Esophagus squamous epithelium (tissue), 5 donors: ENCODE measurements at regions not wholly inside any gene's neighbourhood (a gene's known extent, or its start where the extent isn't known, plus 50 kb on each side); places are given as distances from the start of the nearest gene placed in this dataset.

ENCODE experiments used
- DNase-seq: peaks from one replicate; lab custom pipeline; 2025; lab: John Stamatoyannopoulos, UW
- H3K27ac ChIP-seq, 4 donors: fragments of 200-600 bp; sonication (generic); one replicate each; pipeline ENCODE4 v1.5.1; 2016 to 2019; ENCODE audit warnings: mild to moderate bottlenecking in 1 of 4
- H3K27me3 ChIP-seq, 4 donors: fragments of 200-600 bp; sonication (generic); 1 replicate in 3 of 4; 2 replicates in 1 of 4; pipeline versions ENCODE4 v1.5.1 to v1.6.0; 2017 to 2021; ENCODE audit warnings: antibody characterized with exemption in 1 of 4
- H3K36me3 ChIP-seq, 3 donors: fragments of 200-600 bp; sonication (generic); one replicate each; pipeline ENCODE4 v1.5.1; 2016 to 2019
- H3K4me1 ChIP-seq, 3 donors: fragments of 200-600 bp; sonication (generic); one replicate each; pipeline ENCODE4 v1.5.1; 2017 to 2019
- H3K4me3 ChIP-seq, 4 donors: fragments of 200-600 bp; sonication (generic); 1 replicate in 3 of 4; 2 replicates in 1 of 4; pipeline ENCODE4 v1.5.1; 2016 to 2019; ENCODE audit warnings: mild to moderate bottlenecking in 2 of 4, moderate library complexity in 1 of 4
- H3K9me3 ChIP-seq, 3 donors: fragments of 200-600 bp; sonication (generic); one replicate each; pipeline ENCODE4 v1.5.1; 2016 to 2019
- POLR2A ChIP-seq, 4 donors: fragments of 450-650 bp; IDR thresholded peaks; one replicate each; pipeline ENCODE4 v1.6.1; 2017; ENCODE audit warnings: antibody characterized with exemption in 4 of 4, mild to moderate bottlenecking in 4 of 4, moderate library complexity in 3 of 4
- WGBS, 2 donors: methylation state at CpG; one replicate each; pipeline ENCODE4 v1.1.5; 2018; 5-methylcytosine and 5-hydroxymethylcytosine counted together
- intact Hi-C: fragments of 100-400 bp; cut with DNase I; formaldehyde crosslinking; loops from one replicate; pipeline ENCODE4 v1.15.0; 2022
- TF ChIP-seq, protein P1 (sequence below), 6 experiments: fragments of 450-650 bp in 4 of 6; fragments of 200-600 bp in 2 of 6; sonication (generic) in 2 of 6; IDR thresholded peaks; one replicate each; pipeline ENCODE4 v1.5.1; 2016 to 2019; ENCODE audit warnings: antibody characterized with exemption in 6 of 6, mild to moderate bottlenecking in 4 of 6, moderate library complexity in 4 of 6
- donor health status: DM: yes; HTN: yes; CAD: no.

DNA sequence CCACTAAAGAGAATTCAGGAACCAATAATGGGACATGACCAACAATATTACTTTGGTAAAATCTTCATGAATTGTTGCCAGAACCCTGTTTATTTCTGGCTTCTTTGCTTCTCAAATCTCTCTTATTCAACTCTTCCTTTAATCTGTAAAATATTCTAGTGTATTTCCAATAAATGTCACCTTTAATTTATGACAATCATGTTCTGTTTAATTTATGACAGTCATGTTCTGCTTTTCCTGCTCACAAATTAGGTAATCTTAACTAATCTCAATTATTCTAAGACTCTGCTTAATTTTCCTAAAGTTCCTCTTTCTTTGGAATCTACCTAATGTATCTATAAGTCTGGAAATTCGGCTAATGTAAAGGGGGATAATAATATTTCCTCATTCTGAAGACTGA is 847.6 kb upstream of the KLHL1 start:
- 40 to 68% methylated on average over 1 of the region's 1 CpG for WGBS, 2 donors
- TF ChIP-seq, protein P1, sequence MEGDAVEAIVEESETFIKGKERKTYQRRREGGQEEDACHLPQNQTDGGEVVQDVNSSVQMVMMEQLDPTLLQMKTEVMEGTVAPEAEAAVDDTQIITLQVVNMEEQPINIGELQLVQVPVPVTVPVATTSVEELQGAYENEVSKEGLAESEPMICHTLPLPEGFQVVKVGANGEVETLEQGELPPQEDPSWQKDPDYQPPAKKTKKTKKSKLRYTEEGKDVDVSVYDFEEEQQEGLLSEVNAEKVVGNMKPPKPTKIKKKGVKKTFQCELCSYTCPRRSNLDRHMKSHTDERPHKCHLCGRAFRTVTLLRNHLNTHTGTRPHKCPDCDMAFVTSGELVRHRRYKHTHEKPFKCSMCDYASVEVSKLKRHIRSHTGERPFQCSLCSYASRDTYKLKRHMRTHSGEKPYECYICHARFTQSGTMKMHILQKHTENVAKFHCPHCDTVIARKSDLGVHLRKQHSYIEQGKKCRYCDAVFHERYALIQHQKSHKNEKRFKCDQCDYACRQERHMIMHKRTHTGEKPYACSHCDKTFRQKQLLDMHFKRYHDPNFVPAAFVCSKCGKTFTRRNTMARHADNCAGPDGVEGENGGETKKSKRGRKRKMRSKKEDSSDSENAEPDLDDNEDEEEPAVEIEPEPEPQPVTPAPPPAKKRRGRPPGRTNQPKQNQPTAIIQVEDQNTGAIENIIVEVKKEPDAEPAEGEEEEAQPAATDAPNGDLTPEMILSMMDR (IDR thresholded peaks at IDR 0.05): no peak
- no peak for TF ChIP-seq POLR2A (IDR thresholded peaks at IDR 0.05)
- H3K4me1 ChIP-seq: no peaks in the 10 kb centered on the region
- H3K4me3 ChIP-seq: no peak overlapping the region
- DNase-seq: no peak
- no peak overlapping the region for H3K27ac ChIP-seq
- H3K9me3 ChIP-seq: peaks cover 0 to 4% (median 0%) of the 10 kb centered on the region in 3 donors
- no peaks in the 10 kb centered on the region for H3K27me3 ChIP-seq
- H3K36me3 ChIP-seq: no peaks in the 10 kb centered on the region
- intact Hi-C loops: no loop called here

DNA sequence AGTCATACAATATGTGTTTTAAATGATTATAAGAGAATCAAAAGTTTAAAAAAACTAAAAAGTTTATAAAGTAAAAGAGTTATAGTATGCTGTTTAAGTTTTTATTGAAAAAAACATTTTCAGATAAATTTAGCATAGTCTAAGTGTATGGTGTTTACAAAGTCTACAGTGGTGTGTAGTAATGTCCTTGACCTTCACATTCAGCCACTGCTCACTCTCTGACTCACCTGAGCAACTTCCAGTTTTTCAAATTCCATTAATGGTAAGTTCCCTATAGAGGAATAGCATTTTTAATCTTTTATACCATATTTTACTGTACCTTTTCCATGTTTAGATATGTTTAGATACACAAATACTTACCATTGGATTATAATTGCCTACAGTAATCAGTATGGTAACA is 842.4 kb upstream of the KLHL1 start:
- Histone ChIP-seq H3K27ac (no peak overlapping the region), H3K9me3 (peaks cover 0 to 4% (median 0%) of the 10 kb centered on the region in 3 donors), H3K4me3 (no peak overlapping the region), H3K27me3 (no peaks in the 10 kb centered on the region), H3K4me1 (no peaks in the 10 kb centered on the region), H3K36me3 (no peaks in the 10 kb centered on the region)
- intact Hi-C loops: no loop called here
- no peak for TF ChIP-seq POLR2A (IDR thresholded peaks at IDR 0.05)
- TF ChIP-seq, protein P1 (IDR thresholded peaks at IDR 0.05): no peak
- no peak for DNase-seq

DNA sequence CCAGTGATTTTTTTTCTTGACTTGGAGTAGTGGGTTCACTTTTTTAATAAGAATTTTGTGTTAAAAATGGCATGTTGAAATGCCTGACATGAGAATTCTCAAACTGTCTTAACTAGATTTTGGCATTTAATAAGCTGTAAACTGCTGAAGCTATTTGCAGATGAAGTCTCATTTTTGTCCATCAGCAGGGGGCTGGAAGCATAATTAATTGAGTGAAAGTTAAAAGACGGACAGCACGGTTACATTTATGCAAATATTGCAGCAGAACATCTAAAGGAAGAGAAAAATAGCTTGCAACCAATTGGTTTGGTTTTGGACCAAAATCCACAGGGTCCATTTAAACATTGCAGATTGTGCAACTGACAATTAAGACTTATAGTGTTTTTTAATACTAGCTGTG is 837.3 kb upstream of the KLHL1 start:
- Histone ChIP-seq H3K4me3 (no peak overlapping the region), H3K36me3 (no peaks in the 10 kb centered on the region), H3K27me3 (no peaks in the 10 kb centered on the region), H3K4me1 (no peaks in the 10 kb centered on the region), H3K27ac (no peak overlapping the region), H3K9me3 (no peaks in the 10 kb centered on the region)
- DNase-seq: no peak
- TF ChIP-seq, protein P1 (IDR thresholded peaks at IDR 0.05): no peak
- TF ChIP-seq POLR2A (IDR thresholded peaks at IDR 0.05): no peak
- intact Hi-C loops: no loop called here
- 86 to 90% methylated on average over 2 of the region's 2 CpGs for WGBS, 2 donors

DNA sequence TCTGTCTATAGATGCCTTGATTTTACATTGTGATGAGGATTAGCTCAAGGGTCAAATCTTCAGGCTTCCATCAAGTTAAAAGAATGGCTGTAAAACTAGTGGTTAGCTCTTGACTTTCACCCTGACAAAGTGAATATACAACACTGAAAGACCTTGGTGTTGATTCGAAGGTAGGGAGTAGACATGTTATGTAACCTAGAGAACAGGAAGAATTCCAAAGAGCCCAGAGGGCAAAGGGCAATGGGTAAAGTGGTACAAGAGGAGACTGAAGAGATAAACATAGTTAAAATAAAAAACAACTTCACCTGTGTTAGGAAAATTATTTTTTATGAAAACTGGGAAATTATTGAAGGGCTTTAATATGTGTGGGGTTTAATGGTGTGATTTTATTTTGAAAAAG is 833.2 kb upstream of the KLHL1 start:
- Histone ChIP-seq H3K4me3 (no peak overlapping the region), H3K9me3 (no peaks in the 10 kb centered on the region), H3K36me3 (no peaks in the 10 kb centered on the region), H3K27ac (no peak overlapping the region), H3K4me1 (no peaks in the 10 kb centered on the region), H3K27me3 (no peaks in the 10 kb centered on the region)
- no peak for DNase-seq
- intact Hi-C loops: no loop called here
- no peak for TF ChIP-seq POLR2A (IDR thresholded peaks at IDR 0.05)
- TF ChIP-seq, protein P1 (IDR thresholded peaks at IDR 0.05): no peak
- WGBS, 2 donors: 45 to 50% methylated on average over 1 of the region's 1 CpG

DNA sequence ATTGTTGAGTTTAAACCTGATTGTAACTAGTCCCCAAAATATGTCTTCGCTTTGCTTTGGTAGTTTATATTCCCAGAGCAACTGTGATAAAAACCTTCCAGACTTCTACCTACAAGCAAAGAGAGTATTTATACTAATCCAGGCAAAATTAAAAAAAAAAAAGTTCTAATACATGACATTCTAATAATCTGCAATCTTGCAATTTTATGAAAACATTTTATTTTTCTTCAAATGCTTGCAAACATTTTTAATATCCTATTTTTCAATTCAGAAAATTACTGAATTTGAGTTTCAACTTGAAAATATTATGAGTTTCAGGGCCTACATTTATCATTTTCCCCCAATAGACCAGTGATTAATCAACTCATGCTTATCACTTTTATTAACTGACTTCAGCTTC is 830.2 kb upstream of the KLHL1 start:
- Histone ChIP-seq H3K4me3 (no peak overlapping the region), H3K27me3 (no peaks in the 10 kb centered on the region), H3K9me3 (no peaks in the 10 kb centered on the region), H3K4me1 (no peaks in the 10 kb centered on the region), H3K36me3 (no peaks in the 10 kb centered on the region), H3K27ac (no peak overlapping the region)
- DNase-seq: no peak
- intact Hi-C loops: no loop called here
- WGBS, 2 donors: 96 to 100% methylated on average over 1 of the region's 1 CpG
- TF ChIP-seq, protein P1 (IDR thresholded peaks at IDR 0.05): no peak
- no peak for TF ChIP-seq POLR2A (IDR thresholded peaks at IDR 0.05)
